ENCODE measurements at regions not wholly inside any gene's neighbourhood (a gene's known extent, or its start where the extent isn't known, plus 50 kb on each side); places are given as distances from the start of the nearest gene placed in this dataset.
"Not testable (repeated sequence)": the region's sequence is repeated elsewhere in the genome, so short reads cannot be mapped to it uniquely, and the experiment has no call there.

DNA sequence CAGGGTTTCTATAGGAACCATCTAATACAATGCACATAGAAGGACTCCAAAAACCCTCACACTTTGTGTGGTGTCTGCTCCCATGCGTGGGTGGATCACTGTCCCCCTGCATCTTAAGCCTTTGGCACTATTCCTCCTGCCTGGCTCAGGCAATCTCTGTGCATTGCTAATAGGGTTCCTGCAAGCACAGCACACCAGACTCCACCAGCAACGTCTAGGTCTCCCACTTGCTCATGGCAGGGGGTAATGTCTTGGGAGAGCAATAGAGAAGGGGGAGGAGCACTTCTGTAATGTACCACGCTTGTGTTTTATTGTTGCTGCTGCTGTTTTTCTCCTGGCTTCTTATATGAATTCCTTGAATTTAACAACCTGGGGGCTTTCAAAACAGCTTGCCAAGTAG, 182.6 kb upstream of the GLRA1 start:
- no peaks in the 10 kb centered on the region for H3K27me3 ChIP-seq (replicated peaks; ENCODE audit: control insufficient read depth, insufficient read depth, low read length)
- H3K36me3 ChIP-seq (ENCODE audit: control insufficient read depth, insufficient read depth, low read length), result no peaks in the 10 kb centered on the region
- TF ChIP-seq, protein P1, sequence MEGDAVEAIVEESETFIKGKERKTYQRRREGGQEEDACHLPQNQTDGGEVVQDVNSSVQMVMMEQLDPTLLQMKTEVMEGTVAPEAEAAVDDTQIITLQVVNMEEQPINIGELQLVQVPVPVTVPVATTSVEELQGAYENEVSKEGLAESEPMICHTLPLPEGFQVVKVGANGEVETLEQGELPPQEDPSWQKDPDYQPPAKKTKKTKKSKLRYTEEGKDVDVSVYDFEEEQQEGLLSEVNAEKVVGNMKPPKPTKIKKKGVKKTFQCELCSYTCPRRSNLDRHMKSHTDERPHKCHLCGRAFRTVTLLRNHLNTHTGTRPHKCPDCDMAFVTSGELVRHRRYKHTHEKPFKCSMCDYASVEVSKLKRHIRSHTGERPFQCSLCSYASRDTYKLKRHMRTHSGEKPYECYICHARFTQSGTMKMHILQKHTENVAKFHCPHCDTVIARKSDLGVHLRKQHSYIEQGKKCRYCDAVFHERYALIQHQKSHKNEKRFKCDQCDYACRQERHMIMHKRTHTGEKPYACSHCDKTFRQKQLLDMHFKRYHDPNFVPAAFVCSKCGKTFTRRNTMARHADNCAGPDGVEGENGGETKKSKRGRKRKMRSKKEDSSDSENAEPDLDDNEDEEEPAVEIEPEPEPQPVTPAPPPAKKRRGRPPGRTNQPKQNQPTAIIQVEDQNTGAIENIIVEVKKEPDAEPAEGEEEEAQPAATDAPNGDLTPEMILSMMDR (IDR thresholded peaks at IDR 0.05; ENCODE audit: insufficient read depth, low read length, poor library complexity, severe bottlenecking), result no peak
- DNase-seq (ENCODE audit: extremely low read depth, insufficient read length), result no peak
- no peak overlapping the region for H3K4me3 ChIP-seq (replicated peaks; ENCODE audit: low read depth, low read length)

DNA sequence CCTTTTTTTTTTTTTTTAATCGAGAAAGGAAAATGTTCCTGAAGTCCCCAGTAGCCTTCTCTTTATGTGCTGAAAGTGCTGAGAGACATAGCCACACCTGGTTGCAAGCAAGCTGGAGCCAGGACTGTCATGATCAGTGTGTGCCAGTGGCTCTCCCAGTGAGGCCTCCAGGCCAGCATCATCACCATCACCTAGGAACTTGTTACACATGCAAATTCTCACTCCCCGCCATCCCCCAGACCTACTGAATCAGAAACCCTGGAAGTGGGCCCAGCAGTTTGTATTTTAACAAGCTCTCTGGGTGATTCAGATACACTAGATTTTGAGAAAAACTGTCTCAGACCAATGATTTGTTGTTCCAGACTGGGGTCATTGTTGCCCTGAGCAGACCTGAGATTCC, 181.9 kb upstream of the GLRA1 start:
- no peaks in the 10 kb centered on the region for H3K27me3 ChIP-seq (replicated peaks; ENCODE audit: control insufficient read depth, insufficient read depth, low read length)
- DNase-seq (ENCODE audit: extremely low read depth, insufficient read length), result no peak
- no peak overlapping the region for H3K4me3 ChIP-seq (replicated peaks; ENCODE audit: low read depth, low read length)
- TF ChIP-seq, protein P1 (IDR thresholded peaks at IDR 0.05; ENCODE audit: insufficient read depth, low read length, poor library complexity, severe bottlenecking), result no peak
- H3K36me3 ChIP-seq (ENCODE audit: control insufficient read depth, insufficient read depth, low read length), result no peaks in the 10 kb centered on the region

DNA sequence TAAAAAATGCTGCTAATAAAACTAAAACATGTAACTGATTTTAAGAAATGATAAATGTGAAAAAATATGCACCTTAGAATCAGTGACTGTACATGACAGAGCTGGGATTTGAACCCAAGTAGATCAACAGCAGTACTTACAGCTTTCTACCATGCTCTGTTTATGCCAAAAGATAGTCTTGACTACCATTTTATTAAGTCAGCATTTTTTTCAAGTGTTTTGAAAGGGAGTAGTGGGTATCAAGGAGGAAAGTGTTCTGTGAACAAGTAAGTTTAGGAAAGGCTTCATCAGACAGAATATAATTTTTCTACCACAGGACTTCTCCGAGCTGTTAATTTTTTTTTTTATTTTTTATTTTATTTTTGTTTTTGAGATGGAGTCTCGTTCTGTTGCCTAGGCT, 180.4 kb upstream of the GLRA1 start:
- no peak for DNase-seq (ENCODE audit: extremely low read depth, insufficient read length)
- Histone ChIP-seq H3K4me3 (replicated peaks; ENCODE audit: low read depth, low read length) (no peak overlapping the region), H3K36me3 (ENCODE audit: control insufficient read depth, insufficient read depth, low read length) (no peaks in the 10 kb centered on the region), H3K27me3 (replicated peaks; ENCODE audit: control insufficient read depth, insufficient read depth, low read length) (no peaks in the 10 kb centered on the region)
- TF ChIP-seq, protein P1 (IDR thresholded peaks at IDR 0.05; ENCODE audit: insufficient read depth, low read length, poor library complexity, severe bottlenecking), result no peak

DNA sequence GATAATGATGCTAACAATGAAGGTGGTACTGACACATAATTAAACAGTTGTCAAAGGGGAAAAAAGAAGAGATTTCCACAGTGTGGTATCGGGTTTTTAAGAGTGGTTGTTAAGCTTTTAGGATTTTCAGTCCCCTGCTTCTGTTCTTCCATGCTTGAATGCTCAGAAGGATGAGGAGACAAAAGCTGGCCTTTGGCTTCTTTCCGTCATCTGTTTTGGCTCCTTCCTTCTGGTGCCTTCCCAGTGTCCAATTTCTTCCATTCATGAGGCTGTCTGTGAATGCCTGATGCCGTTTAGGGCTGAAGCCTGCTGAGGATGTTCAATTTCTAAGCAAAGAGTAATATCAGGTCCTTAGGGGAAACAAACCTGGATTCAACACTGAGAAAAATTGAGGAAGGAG, 179.6 kb upstream of the GLRA1 start:
- TF ChIP-seq, protein P1 (IDR thresholded peaks at IDR 0.05; ENCODE audit: insufficient read depth, low read length, poor library complexity, severe bottlenecking), result no peak
- Histone ChIP-seq H3K36me3 (ENCODE audit: control insufficient read depth, insufficient read depth, low read length) (no peaks in the 10 kb centered on the region), H3K4me3 (replicated peaks; ENCODE audit: low read depth, low read length) (no peak overlapping the region), H3K27me3 (replicated peaks; ENCODE audit: control insufficient read depth, insufficient read depth, low read length) (no peaks in the 10 kb centered on the region)
- no peak for DNase-seq (ENCODE audit: extremely low read depth, insufficient read length)

DNA sequence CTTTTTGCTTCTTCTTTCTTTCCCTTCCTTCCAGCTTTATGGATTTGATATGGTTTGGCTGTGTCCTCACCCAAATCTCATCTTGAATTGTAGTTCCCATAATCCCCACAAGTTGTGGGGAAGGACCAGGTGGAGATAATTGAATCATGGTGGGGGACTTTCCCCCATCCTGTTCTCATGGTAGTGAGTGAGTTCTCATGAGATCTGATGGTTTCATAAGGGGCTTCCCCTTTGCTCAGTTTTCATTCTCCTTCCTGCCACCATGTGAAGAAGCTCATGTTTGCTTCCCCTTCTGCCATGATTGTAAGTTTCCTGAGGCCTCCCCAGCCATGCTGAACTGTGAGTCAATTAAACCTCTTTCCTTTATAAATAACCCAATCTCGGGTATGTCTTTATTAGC, 178.3 kb upstream of the GLRA1 start:
- H3K4me3 ChIP-seq (replicated peaks; ENCODE audit: low read depth, low read length); H3K36me3 ChIP-seq (ENCODE audit: control insufficient read depth, insufficient read depth, low read length); H3K27me3 ChIP-seq (replicated peaks; ENCODE audit: control insufficient read depth, insufficient read depth, low read length); DNase-seq (ENCODE audit: extremely low read depth, insufficient read length): not testable (repeated sequence)

DNA sequence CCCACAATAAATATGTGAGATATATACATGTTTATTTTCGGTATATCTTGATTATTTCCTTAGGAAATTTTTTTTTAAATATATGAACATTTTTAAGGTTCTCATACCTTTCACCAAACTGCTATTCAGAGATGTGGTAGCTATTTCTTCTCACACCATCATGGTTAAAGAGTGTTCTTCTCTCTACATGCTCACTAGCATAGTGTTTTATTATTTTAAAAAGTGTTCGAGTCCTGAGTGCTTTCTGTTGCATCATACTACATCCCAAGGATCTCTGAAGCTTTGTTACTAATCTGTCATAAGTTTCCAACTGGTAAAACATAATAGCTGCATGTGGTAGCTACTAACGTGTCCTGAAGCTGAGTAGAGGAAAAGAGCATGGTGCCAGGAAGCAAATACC, 177.4 kb upstream of the GLRA1 start:
- DNase-seq (ENCODE audit: extremely low read depth, insufficient read length), result no peak
- Histone ChIP-seq H3K4me3 (replicated peaks; ENCODE audit: low read depth, low read length) (no peak overlapping the region), H3K36me3 (ENCODE audit: control insufficient read depth, insufficient read depth, low read length) (no peaks in the 10 kb centered on the region), H3K27me3 (replicated peaks; ENCODE audit: control insufficient read depth, insufficient read depth, low read length) (no peaks in the 10 kb centered on the region)
- TF ChIP-seq, protein P1 (IDR thresholded peaks at IDR 0.05; ENCODE audit: insufficient read depth, low read length, poor library complexity, severe bottlenecking), result no peak

All from GM06990 (cell line).